Progenitor cell of endocrine pancreas (in vitro differentiated cells): ENCODE measurements at regions not wholly inside any gene's neighbourhood (a gene's known extent, or its start where the extent isn't known, plus 50 kb on each side); places are given as distances from the start of the nearest gene placed in this dataset.
"Not testable (repeated sequence)": the region's sequence is repeated elsewhere in the genome, so short reads cannot be mapped to it uniquely, and the experiment has no call there.

Source experiments
- DNase-seq: peaks from one replicate; pipeline ENCODE4 v3.0.0; 2021; ENCODE audit warnings: low spot score; ENCODE audit not compliant: unreplicated experiment
- H3K27ac Mint-ChIP-seq: 2 replicates; pipeline ENCODE4 v1.8.0; 2021; ENCODE audit warnings: mild to moderate bottlenecking, moderate library complexity, mixed read lengths
- H3K27me3 Mint-ChIP-seq: 2 replicates; pipeline ENCODE4 v1.8.0; 2021; ENCODE audit warnings: mixed read lengths
- H3K36me3 Mint-ChIP-seq: 2 replicates; pipeline ENCODE4 v1.8.0; 2022; ENCODE audit warnings: mixed read lengths; ENCODE audit not compliant: insufficient read depth
- H3K4me1 Mint-ChIP-seq: 2 replicates; pipeline ENCODE4 v1.8.0; 2021; ENCODE audit warnings: low read depth, mixed read lengths
- H3K4me3 Mint-ChIP-seq: 2 replicates; pipeline ENCODE4 v1.8.0; 2021; ENCODE audit warnings: low read depth, mild to moderate bottlenecking, moderate library complexity, mixed read lengths
- H3K9me3 Mint-ChIP-seq: 2 replicates; pipeline ENCODE4 v1.8.0; 2021; ENCODE audit warnings: low read depth, mixed read lengths
- TF ChIP-seq, protein P1 (sequence below): fragments of 200-600 bp; sonication (generic); IDR thresholded peaks from one replicate; pipeline ENCODE4 v1.5.0; 2021; ENCODE audit warnings: antibody characterized with exemption, mild to moderate bottlenecking; ENCODE audit not compliant: unreplicated experiment

DNA sequence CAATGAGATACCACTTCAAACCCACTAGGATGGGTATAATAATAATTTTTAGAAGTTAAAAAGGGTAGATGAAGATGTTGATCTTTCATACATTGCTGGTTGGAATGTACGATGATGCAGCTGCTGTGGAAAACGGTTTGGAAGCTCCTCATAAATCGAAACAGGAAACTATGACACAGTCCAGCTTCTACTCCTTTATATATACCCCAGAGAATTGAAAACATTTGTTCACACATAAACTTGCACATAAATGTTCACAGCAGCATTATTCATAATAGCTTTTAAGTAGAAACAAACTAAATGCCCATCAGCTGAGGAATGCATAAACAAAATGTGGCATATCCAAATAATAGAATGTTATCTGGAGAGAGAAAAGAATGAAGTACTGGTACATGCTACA is 95.0 kb downstream of the STRADB start:
- Mint-ChIP-seq H3K27me3 (no peaks in the 10 kb centered on the region), H3K9me3 (peaks cover 4% of the 10 kb centered on the region), H3K36me3 (no peaks in the 10 kb centered on the region), H3K27ac (no peak overlapping the region), H3K4me3 (no peak overlapping the region), H3K4me1 (no peaks in the 10 kb centered on the region)
- TF ChIP-seq, protein P1, sequence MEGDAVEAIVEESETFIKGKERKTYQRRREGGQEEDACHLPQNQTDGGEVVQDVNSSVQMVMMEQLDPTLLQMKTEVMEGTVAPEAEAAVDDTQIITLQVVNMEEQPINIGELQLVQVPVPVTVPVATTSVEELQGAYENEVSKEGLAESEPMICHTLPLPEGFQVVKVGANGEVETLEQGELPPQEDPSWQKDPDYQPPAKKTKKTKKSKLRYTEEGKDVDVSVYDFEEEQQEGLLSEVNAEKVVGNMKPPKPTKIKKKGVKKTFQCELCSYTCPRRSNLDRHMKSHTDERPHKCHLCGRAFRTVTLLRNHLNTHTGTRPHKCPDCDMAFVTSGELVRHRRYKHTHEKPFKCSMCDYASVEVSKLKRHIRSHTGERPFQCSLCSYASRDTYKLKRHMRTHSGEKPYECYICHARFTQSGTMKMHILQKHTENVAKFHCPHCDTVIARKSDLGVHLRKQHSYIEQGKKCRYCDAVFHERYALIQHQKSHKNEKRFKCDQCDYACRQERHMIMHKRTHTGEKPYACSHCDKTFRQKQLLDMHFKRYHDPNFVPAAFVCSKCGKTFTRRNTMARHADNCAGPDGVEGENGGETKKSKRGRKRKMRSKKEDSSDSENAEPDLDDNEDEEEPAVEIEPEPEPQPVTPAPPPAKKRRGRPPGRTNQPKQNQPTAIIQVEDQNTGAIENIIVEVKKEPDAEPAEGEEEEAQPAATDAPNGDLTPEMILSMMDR = no peak
- no peak for DNase-seq

DNA sequence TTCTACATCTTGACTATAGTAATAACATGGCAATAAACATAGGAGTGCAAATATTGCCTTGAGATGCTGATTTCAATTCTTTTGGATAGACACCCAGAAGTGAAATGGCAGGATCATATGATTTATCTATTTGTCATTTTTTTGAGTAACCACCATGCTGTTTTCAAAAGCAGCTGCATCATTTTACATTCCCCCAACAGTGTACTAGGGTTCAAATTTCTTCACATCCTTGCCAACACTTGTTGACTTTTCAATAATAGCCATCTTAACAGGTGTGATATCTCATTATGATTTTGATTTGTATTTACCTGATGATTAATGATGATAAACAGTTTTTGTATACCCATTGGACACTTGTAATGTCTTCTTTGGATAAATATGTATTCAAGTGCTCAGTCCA is 90.8 kb downstream of the STRADB start:
- Mint-ChIP-seq H3K4me3 (no peak overlapping the region), H3K36me3 (no peaks in the 10 kb centered on the region), H3K4me1 (no peaks in the 10 kb centered on the region), H3K27ac (no peak overlapping the region), H3K9me3 (peaks cover 7% of the 10 kb centered on the region), H3K27me3 (no peaks in the 10 kb centered on the region)
- TF ChIP-seq, protein P1 = no peak
- no peak for DNase-seq

DNA sequence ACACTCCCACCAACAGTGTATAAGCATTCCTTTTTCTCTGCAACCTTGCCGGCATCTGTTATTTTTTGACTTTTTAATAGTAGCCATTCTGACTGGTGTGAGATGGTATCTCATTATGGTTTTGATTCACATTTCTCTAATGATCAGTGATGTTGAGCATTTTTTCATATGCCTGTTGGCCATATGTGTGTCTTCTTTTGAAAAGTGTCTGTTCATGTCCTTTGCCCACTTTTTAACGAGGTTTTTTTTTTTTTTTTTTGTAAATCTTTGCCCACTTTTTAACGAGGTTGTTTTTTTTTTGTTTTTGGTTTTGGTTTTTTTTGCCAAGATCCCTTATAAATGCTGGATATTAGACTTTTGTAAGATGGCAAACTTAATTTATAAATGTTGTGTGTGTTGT is 87.7 kb downstream of the STRADB start:
- DNase-seq, H3K4me1 Mint-ChIP-seq, H3K27me3 Mint-ChIP-seq, H3K4me3 Mint-ChIP-seq, H3K27ac Mint-ChIP-seq, H3K9me3 Mint-ChIP-seq, H3K36me3 Mint-ChIP-seq: not testable (repeated sequence)

DNA sequence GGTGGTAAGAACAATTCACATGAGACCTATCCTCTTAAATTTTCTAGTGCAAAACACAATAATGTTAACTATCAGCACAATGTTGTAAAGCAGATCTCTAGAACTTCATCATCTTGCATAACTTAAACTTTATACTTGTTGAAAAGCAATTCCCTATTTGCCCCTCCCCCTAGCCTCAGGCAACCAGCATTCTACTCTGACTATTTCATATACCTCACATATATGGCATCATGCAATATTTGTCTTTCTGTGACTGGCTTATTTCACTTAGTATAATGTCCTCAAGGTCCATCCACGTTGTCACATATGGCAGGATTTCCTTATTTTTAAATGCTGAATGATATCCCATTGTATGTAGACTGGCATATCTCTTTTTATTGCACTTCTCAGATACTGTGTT is 86.5 kb downstream of the STRADB start:
- DNase-seq = no peak
- Mint-ChIP-seq H3K9me3 (peaks cover 6% of the 10 kb centered on the region), H3K36me3 (no peaks in the 10 kb centered on the region), H3K27me3 (no peaks in the 10 kb centered on the region), H3K4me1 (no peaks in the 10 kb centered on the region), H3K4me3 (no peak overlapping the region), H3K27ac (no peak overlapping the region)
- TF ChIP-seq, protein P1 = no peak

DNA sequence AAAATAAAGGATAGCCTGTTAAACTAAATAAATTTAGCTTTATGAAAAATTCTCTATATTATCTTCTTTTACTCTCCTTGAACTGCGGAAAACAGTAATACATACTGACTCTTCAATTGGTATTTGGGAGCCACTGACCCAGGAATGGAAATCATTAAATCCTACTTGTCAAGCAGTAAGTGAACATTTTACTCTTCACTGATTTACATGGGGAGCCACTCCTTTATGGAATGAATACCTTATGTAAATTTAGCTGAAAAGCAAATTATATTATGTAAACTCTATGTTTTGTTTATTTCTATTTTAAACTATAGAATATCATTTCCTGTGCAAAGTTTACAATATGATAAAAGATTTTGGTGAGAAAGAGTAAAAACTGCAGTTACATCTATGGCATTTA is 85.2 kb downstream of the STRADB start:
- peaks cover 6% of the 10 kb centered on the region for H3K9me3 Mint-ChIP-seq
- TF ChIP-seq, protein P1 = no peak
- H3K36me3 Mint-ChIP-seq = no peaks in the 10 kb centered on the region
- no peak for DNase-seq
- no peak overlapping the region for H3K4me3 Mint-ChIP-seq
- no peaks in the 10 kb centered on the region for H3K27me3 Mint-ChIP-seq
- no peak overlapping the region for H3K27ac Mint-ChIP-seq
- H3K4me1 Mint-ChIP-seq = no peaks in the 10 kb centered on the region

DNA sequence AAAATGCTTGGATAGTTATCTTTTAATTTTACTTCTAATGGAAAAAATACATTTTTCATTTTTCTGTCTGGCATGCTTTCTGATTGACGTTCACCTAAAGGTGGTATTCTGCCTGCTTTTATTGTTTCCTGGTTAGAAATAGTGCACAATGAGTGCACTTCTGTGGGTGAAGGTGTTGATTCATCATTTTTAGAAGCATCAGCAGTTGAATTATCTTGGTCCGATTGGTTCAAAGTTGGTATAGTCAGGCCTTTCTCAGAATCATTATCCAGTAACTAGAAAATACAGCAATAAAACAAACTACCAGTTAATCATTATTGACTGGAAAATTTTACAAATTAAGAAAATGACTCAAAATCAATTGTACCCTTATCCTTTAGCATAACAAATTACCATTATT is 84.5 kb downstream of the STRADB start:
- DNase-seq = no peak

More for the DNA sequence above, 84.5 kb downstream of the STRADB start:
- H3K27me3 Mint-ChIP-seq = no peaks in the 10 kb centered on the region
- TF ChIP-seq, protein P1 = no peak
- H3K27ac Mint-ChIP-seq = no peak overlapping the region
- no peaks in the 10 kb centered on the region for H3K36me3 Mint-ChIP-seq
- no peak overlapping the region for H3K4me3 Mint-ChIP-seq
- no peaks in the 10 kb centered on the region for H3K4me1 Mint-ChIP-seq
- H3K9me3 Mint-ChIP-seq = peaks cover 6% of the 10 kb centered on the region
